ENCODE measurements at regions not wholly inside any gene's neighbourhood (a gene's known extent, or its start where the extent isn't known, plus 50 kb on each side); places are given as distances from the start of the nearest gene placed in this dataset.
"Not testable (repeated sequence)": the region's sequence is repeated elsewhere in the genome, so short reads cannot be mapped to it uniquely, and the experiment has no call there.

DNA sequence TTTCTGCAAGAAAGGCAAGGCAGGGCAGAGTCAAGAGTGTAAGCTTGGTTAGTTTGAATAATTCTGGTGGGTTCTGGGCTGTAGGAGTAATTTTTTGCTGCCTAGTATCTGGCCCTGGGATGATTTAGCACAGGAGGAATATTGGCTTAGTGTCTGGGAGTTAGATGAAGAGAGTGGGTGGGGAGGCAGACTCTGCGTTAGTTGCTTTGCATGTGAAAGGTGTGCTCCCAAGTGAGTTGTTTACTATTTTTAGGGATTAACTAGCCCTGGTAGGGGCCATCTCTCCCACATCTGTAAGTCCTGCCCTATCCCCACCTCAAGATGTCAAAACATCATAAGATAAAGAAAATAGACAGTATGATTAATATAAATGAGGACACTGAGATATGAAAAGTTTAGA is 249.7 kb downstream of the LRIG3 start:
- ATAC-seq = no peak
- no peak for DNase-seq
- no peaks in the 10 kb centered on the region for H3K9me3 ChIP-seq
- TF ChIP-seq, protein P1, sequence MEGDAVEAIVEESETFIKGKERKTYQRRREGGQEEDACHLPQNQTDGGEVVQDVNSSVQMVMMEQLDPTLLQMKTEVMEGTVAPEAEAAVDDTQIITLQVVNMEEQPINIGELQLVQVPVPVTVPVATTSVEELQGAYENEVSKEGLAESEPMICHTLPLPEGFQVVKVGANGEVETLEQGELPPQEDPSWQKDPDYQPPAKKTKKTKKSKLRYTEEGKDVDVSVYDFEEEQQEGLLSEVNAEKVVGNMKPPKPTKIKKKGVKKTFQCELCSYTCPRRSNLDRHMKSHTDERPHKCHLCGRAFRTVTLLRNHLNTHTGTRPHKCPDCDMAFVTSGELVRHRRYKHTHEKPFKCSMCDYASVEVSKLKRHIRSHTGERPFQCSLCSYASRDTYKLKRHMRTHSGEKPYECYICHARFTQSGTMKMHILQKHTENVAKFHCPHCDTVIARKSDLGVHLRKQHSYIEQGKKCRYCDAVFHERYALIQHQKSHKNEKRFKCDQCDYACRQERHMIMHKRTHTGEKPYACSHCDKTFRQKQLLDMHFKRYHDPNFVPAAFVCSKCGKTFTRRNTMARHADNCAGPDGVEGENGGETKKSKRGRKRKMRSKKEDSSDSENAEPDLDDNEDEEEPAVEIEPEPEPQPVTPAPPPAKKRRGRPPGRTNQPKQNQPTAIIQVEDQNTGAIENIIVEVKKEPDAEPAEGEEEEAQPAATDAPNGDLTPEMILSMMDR (IDR thresholded peaks at IDR 0.05) = no peak
- no peaks in the 10 kb centered on the region for H3K36me3 ChIP-seq (ENCODE audit: low read depth)
- no peaks in the 10 kb centered on the region for H3K4me1 ChIP-seq (ENCODE audit: low read depth)
- intact Hi-C loops (cut with DNase I, micrococcal nuclease) = no loop called here
- H3K4me3 ChIP-seq = no peak overlapping the region

DNA sequence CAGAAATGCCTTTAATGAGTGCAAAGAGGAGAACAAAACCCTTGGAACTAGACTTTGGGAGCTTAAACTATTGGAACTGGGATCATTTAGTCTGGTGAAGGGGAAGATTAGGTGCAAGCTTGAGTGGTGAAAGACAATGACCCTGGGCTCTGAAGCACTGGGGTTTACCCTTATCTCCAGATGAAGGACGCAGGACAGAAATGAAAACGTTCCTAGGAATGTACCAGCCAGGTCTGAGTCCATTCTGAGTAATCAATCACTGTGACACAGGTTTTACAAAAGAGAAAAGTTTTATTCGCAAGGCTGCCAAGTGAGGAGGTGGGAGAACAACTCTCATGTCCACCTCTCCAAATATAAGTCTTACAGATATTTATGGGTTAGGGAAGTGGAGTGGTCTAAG is 249.1 kb downstream of the LRIG3 start:
- H3K4me1 ChIP-seq (ENCODE audit: low read depth) = no peaks in the 10 kb centered on the region
- TF ChIP-seq, protein P1 (IDR thresholded peaks at IDR 0.05) = no peak
- no peaks in the 10 kb centered on the region for H3K36me3 ChIP-seq (ENCODE audit: low read depth)
- no peaks in the 10 kb centered on the region for H3K9me3 ChIP-seq
- intact Hi-C loops (cut with DNase I, micrococcal nuclease) = no loop called here
- ATAC-seq = no peak
- no peak overlapping the region for H3K4me3 ChIP-seq
- no peak for DNase-seq

DNA sequence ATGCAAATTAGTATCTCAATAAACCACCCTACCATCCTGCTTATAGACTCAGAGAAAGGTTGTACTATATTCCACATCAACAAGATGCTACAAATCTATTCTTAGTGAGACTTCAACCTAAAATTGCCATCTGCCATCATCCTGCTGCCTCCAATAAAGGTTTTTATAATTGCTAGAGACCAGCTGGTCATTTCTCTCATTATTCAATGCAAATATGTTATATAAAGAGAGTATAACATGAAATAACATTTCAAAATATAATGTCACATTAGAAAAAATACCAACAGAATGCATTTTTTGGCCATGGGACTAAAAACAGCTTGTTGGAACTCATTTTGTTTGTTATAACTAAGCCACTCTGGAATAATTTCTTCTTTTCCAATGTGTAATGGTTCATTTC is 247.3 kb downstream of the LRIG3 start:
- Histone ChIP-seq H3K4me1 (ENCODE audit: low read depth) (no peaks in the 10 kb centered on the region), H3K9me3 (no peaks in the 10 kb centered on the region), H3K4me3 (no peak overlapping the region), H3K36me3 (ENCODE audit: low read depth) (no peaks in the 10 kb centered on the region)
- TF ChIP-seq, protein P1 (IDR thresholded peaks at IDR 0.05) = no peak
- intact Hi-C loops (cut with DNase I, micrococcal nuclease) = no loop called here
- DNase-seq (no peak), ATAC-seq (no peak)

DNA sequence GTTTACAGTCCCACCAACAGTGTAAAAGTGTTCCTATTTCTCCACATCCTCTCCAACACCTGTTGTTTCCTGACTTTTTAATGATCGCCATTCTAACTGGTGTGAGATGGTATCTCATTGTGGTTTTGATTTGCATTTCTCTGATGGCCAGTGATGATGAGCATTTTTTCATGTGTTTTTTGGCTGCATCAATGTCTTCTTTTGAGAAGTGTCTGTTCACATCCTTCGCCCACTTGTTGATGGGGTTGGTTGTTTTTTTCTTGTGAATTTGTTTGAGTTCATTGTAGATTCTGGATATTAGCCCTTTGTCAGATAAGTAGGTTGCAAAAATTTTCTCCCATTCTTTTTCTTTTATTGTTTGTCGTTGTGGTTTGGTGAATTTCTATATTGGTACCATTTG is 242.5 kb downstream of the LRIG3 start:
- peaks cover 16% of the 10 kb centered on the region for H3K9me3 ChIP-seq
- DNase-seq; ATAC-seq; H3K4me3 ChIP-seq; H3K4me1 ChIP-seq (ENCODE audit: low read depth); intact Hi-C loops (cut with DNase I, micrococcal nuclease); H3K36me3 ChIP-seq (ENCODE audit: low read depth): not testable (repeated sequence)

DNA sequence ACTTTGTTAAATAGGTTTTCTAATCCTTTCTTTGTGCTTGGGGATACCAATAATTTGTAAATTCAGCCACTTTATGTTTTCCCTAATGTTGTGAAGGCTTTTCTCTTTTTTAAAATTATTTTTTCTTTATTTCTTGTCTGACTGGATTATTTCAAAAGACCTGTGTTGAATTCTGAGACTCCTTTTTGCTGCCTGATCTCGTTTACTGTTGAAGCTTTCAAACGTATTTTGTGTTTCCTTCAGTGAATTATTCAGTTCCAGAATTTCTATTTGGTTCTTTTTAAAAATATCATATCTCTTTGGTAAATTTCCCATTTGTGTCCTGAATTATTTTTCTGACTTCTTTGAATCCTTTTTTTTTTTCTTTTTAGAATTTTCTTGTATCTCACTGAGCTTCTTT is 241.6 kb downstream of the LRIG3 start:
- DNase-seq = no peak
- Histone ChIP-seq H3K36me3 (ENCODE audit: low read depth) (no peaks in the 10 kb centered on the region), H3K4me1 (ENCODE audit: low read depth) (no peaks in the 10 kb centered on the region), H3K9me3 (peaks cover 16% of the 10 kb centered on the region), H3K4me3 (no peak overlapping the region)
- TF ChIP-seq, protein P1 (IDR thresholded peaks at IDR 0.05) = no peak
- intact Hi-C loops (cut with DNase I, micrococcal nuclease) = no loop called here
- no peak for ATAC-seq

DNA sequence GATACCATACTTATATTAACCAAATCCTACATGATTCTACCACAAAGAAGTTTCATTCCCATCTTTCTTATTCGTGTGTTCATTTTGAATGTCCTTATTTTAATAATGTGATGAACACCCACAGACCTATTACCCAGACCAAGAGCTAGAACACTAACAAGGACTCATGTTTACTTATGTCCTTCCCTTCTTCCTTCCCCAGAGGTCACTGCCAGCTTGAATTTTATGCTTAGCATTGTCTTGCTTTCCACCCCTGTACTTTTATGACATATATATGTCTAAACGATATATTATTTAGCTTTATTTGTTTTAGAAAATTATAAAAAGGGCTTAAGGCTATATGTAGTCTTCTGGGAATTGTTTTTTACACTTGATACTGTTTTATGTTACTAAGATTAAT is 238.6 kb downstream of the LRIG3 start:
- DNase-seq (no peak), ATAC-seq (no peak)
- TF ChIP-seq, protein P1 (IDR thresholded peaks at IDR 0.05) = no peak

More for the DNA sequence above, 238.6 kb downstream of the LRIG3 start:
- H3K4me3 ChIP-seq = no peak overlapping the region
- H3K9me3 ChIP-seq = peaks cover 16% of the 10 kb centered on the region
- intact Hi-C loops (cut with DNase I, micrococcal nuclease) = no loop called here
- no peaks in the 10 kb centered on the region for H3K4me1 ChIP-seq (ENCODE audit: low read depth)
- no peaks in the 10 kb centered on the region for H3K36me3 ChIP-seq (ENCODE audit: low read depth)
